ENCODE measurements at regions not wholly inside any gene's neighbourhood (a gene's known extent, or its start where the extent isn't known, plus 50 kb on each side); places are given as distances from the start of the nearest gene placed in this dataset.

DNA sequence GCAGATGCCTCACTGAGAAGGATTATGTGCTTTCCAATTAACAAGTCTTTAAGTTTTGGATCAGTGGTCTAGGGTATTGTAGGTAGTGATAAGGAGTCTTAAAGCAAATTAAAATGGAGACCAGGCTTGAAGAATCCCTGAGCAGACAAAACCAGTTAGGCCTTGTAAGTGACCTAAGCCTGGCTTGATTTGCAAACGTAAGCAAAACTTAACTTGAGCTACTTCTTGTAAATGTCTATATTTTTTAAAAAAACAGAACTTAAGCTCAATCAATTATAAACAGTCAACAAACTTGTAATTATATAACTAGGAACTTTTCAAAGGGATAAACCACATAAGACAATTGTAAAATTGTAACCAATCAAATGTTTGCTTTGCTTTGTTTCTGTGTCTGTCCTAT, 72.7 kb upstream of the NALF2 start:
- no peaks in the 10 kb centered on the region for H3K4me1 ChIP-seq
- peaks cover 0 to 6% (median 0%) of the 10 kb centered on the region in 4 donors for H3K27me3 ChIP-seq
- intact Hi-C loops (cut with DNase I), result no loop called here
- H3K36me3 ChIP-seq, result no peaks in the 10 kb centered on the region
- H3K27ac ChIP-seq (replicated peaks in 1 of 4), result no peak overlapping the region
- no peaks in the 10 kb centered on the region for H3K9me3 ChIP-seq
- DNase-seq (ENCODE audit: extremely low spot score), result no peak
- WGBS, result 73% methylated on average over 1 of the region's 1 CpG
- no peak overlapping the region for H3K4me3 ChIP-seq
- TF ChIP-seq POLR2A (IDR thresholded peaks at IDR 0.05; ENCODE audit: low read depth) (no peak), EP300 (IDR thresholded peaks at IDR 0.05) (no peak), POLR2AphosphoS5 (IDR thresholded peaks at IDR 0.05) (no peak), CTCF (IDR thresholded peaks at IDR 0.05) (no peak)

GRCh38 chrX:69430785-69431184, 73.3 kb upstream of the NALF2 start:
- WGBS, result 68% methylated on average over 2 of the region's 2 CpGs
- DNase-seq (ENCODE audit: extremely low spot score), result no peak
- no peaks in the 10 kb centered on the region for H3K36me3 ChIP-seq
- no peaks in the 10 kb centered on the region for H3K9me3 ChIP-seq
- H3K4me3 ChIP-seq, result no peak overlapping the region
- no peak overlapping the region for H3K27ac ChIP-seq (replicated peaks in 1 of 4)
- intact Hi-C loops (cut with DNase I), result no loop called here
- H3K4me1 ChIP-seq, result no peaks in the 10 kb centered on the region
- peaks cover 0 to 6% (median 0%) of the 10 kb centered on the region in 4 donors for H3K27me3 ChIP-seq
- TF ChIP-seq CTCF (IDR thresholded peaks at IDR 0.05) (no peak), POLR2A (IDR thresholded peaks at IDR 0.05; ENCODE audit: low read depth) (no peak), EP300 (IDR thresholded peaks at IDR 0.05) (no peak)

DNA sequence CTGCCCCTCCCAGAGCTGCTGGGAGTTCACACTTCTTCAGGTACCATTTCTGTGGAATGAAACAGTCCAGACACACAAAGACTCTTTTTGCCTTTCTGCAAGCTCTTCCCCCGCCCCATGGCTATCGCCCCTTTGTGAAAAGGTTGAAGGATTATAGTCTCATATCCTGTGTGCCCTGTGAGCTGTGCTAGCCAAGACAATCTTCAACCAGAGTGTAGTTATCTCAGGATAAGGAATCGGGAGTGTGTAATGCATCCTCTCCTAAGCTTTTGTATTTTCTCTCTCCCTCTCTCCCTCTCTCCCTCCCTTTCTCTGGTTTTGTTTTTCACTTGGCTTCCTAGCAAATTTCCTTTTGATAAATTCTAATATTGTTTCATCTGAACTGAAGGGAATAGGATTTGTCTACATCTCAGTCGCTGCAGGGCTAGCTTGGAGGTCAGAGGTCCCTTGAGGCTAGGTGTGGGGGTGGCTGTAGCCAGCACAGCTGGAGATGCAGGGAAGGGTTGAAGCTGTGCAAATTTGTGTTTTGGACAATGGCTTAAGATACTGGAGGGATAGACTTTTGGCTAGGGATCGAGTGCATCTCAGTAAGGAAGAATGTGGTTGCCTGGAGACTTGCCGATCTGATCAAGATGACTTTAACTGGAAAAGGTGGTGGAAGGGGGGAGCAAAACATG, 74.6 kb upstream of the NALF2 start:
- H3K9me3 ChIP-seq, result no peaks in the 10 kb centered on the region
- no peak for TF ChIP-seq POLR2A (IDR thresholded peaks at IDR 0.05; ENCODE audit: low read depth)
- no peak for TF ChIP-seq POLR2AphosphoS5 (IDR thresholded peaks at IDR 0.05)
- no peak for TF ChIP-seq CTCF (IDR thresholded peaks at IDR 0.05)
- no peak for TF ChIP-seq EP300 (IDR thresholded peaks at IDR 0.05)
- H3K27ac ChIP-seq (replicated peaks in 1 of 4), result no peak overlapping the region
- intact Hi-C loops (cut with DNase I), result no loop called here
- peaks cover 0 to 6% (median 0%) of the 10 kb centered on the region in 4 donors for H3K27me3 ChIP-seq
- WGBS, result 53% methylated on average over 6 of the region's 6 CpGs
- H3K4me1 ChIP-seq, result no peaks in the 10 kb centered on the region
- no peaks in the 10 kb centered on the region for H3K36me3 ChIP-seq
- H3K4me3 ChIP-seq, result no peak overlapping the region
- DNase-seq (ENCODE audit: extremely low spot score), result no peak

DNA sequence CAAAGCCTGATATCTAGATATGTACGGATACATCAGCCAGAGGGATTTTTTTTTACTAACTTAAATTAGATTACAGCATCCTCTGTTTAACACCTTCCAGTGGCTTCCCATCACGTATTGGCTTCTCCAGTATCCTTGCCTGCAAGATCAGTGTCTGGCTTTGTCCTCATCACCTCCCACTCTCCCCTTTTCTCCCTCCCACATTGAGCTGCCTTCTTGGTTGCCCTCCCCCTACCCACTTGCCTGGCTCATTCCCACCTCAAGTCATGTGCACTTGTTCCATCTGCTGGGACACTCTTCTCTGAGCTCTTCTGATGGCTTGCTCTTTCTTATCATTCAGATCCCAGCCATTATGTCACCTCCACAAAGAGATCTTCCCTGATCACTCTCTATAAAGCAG, 75.9 kb upstream of the NALF2 start:
- TF ChIP-seq POLR2A (IDR thresholded peaks at IDR 0.05; ENCODE audit: low read depth) (no peak), CTCF (IDR thresholded peaks at IDR 0.05) (no peak), POLR2AphosphoS5 (IDR thresholded peaks at IDR 0.05) (no peak), EP300 (IDR thresholded peaks at IDR 0.05) (no peak)

GRCh38 chrX:69424910-69425309, 79.2 kb upstream of the NALF2 start:
- TF ChIP-seq CTCF (IDR thresholded peaks at IDR 0.05), result no peak
- no peak for TF ChIP-seq POLR2A (IDR thresholded peaks at IDR 0.05; ENCODE audit: low read depth)
- TF ChIP-seq POLR2AphosphoS5 (IDR thresholded peaks at IDR 0.05), result no peak
- no peak for TF ChIP-seq EP300 (IDR thresholded peaks at IDR 0.05)
- Histone ChIP-seq H3K9me3 (no peaks in the 10 kb centered on the region), H3K4me3 (no peak overlapping the region), H3K27me3 (peaks cover 0 to 6% (median 0%) of the 10 kb centered on the region in 4 donors), H3K4me1 (no peaks in the 10 kb centered on the region), H3K36me3 (no peaks in the 10 kb centered on the region), H3K27ac (replicated peaks in 1 of 4) (no peak overlapping the region)
- no peak for DNase-seq (ENCODE audit: extremely low spot score)
- 67% methylated on average over 1 of the region's 2 CpGs for WGBS
- intact Hi-C loops (cut with DNase I), result no loop called here

More for the DNA sequence above, 75.9 kb upstream of the NALF2 start:
- Histone ChIP-seq H3K27ac (replicated peaks in 1 of 4) (no peak overlapping the region), H3K4me1 (no peaks in the 10 kb centered on the region), H3K36me3 (no peaks in the 10 kb centered on the region), H3K4me3 (no peak overlapping the region), H3K27me3 (peaks cover 0 to 6% (median 0%) of the 10 kb centered on the region in 4 donors), H3K9me3 (no peaks in the 10 kb centered on the region)
- no peak for DNase-seq (ENCODE audit: extremely low spot score)
- intact Hi-C loops (cut with DNase I), result no loop called here
- WGBS, result 50% methylated on average over 2 of the region's 2 CpGs

All from esophagus muscularis mucosa (tissue), 4 donors.